ENCODE measurements at regions not wholly inside any gene's neighbourhood (a gene's known extent, or its start where the extent isn't known, plus 50 kb on each side); places are given as distances from the start of the nearest gene placed in this dataset.
"Not testable (repeated sequence)": the region's sequence is repeated elsewhere in the genome, so short reads cannot be mapped to it uniquely, and the experiment has no call there.

DNA sequence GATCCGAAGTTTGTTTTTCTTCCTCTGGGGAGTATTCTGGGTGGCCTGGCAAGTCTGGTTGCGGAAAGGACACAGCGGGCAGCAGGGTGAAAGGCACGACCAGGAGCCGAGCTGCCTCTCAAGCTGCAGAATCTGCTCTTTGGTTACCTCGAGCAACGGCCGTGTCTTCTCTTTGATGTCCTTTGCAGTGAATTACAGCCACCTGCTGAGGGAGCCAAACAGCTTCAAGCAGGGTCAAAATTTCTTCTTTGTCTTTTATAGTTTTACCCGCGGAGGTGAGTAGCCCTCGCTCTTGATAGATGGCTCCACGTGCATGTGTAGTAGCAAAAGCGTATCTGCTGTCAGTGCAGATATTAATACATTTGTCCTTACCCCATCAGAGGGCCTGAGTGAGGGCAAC, 177.3 kb upstream of the MBL2 start:
- TF ChIP-seq, protein P1, sequence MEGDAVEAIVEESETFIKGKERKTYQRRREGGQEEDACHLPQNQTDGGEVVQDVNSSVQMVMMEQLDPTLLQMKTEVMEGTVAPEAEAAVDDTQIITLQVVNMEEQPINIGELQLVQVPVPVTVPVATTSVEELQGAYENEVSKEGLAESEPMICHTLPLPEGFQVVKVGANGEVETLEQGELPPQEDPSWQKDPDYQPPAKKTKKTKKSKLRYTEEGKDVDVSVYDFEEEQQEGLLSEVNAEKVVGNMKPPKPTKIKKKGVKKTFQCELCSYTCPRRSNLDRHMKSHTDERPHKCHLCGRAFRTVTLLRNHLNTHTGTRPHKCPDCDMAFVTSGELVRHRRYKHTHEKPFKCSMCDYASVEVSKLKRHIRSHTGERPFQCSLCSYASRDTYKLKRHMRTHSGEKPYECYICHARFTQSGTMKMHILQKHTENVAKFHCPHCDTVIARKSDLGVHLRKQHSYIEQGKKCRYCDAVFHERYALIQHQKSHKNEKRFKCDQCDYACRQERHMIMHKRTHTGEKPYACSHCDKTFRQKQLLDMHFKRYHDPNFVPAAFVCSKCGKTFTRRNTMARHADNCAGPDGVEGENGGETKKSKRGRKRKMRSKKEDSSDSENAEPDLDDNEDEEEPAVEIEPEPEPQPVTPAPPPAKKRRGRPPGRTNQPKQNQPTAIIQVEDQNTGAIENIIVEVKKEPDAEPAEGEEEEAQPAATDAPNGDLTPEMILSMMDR (IDR thresholded peaks at IDR 0.05; ENCODE audit: insufficient read depth, low read length): no peak
- no peak overlapping the region for H3K4me3 ChIP-seq (ENCODE audit: low read depth, low read length)
- DNase-seq (ENCODE audit: low read depth): no peak

DNA sequence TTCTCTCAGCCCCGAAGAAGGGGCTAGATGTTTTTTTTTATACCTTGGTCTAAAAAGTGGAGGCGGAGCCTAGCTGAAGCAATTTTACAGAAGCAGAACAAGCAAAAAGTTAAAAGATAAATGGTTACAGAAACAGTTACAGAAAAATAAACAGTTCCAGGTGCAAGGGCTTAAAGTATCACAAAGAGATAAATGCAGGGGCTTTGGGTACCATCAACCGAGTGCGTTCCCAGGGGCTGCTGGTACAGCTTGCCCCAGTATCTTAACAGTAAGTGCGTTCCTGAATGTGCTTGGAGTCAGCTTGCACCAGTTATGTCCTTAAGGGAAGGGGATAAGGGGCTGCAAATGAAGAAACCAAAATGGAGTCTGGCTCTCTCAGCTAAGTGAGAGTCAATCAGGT, 173.9 kb upstream of the MBL2 start:
- DNase-seq (ENCODE audit: low read depth): no peak
- no peak overlapping the region for H3K4me3 ChIP-seq (ENCODE audit: low read depth, low read length)
- TF ChIP-seq, protein P1 (IDR thresholded peaks at IDR 0.05; ENCODE audit: insufficient read depth, low read length): no peak

DNA sequence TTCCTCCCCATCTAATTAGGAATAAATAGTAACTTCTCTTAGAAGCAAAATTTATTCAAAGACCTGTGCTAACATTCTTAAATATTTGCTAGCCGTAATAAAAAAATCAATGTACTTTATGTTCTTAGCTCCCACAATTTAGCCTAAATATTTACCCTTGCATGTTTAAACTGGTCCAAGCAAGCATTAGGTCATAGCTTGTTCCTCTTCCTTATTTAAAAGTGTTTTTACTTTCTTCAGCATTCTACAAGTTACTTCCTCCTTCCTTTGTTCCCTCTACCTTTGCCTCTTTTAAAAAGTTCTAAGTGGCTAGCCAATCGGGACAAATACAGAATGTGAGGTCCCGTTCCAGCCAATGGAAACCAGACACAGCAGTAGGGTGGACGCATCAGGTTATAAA, 172.9 kb upstream of the MBL2 start:
- not testable (repeated sequence) for H3K4me3 ChIP-seq (ENCODE audit: low read depth, low read length); DNase-seq (ENCODE audit: low read depth)

DNA sequence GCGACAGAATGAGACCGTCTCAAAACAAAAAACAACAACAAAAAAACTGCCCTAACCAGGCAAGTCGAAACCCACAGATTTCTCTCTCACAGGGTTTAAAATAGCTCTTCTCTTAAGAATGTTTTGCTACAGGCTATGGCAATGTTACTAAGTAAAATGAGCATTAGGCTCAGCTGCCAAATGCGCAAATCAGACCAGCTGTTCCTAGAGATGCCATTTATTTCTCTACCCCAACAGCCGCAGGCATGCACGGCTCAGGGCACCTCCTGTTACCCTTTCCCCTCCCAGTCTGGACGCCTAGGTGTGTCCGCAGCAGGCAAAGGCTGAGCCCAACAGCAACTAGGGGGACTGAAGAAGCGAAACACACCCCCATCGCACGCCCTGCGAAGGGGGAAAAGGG, 168.3 kb upstream of the MBL2 start:
- DNase-seq (ENCODE audit: low read depth): no peak
- no peak overlapping the region for H3K4me3 ChIP-seq (ENCODE audit: low read depth, low read length)
- TF ChIP-seq, protein P1 (IDR thresholded peaks at IDR 0.05; ENCODE audit: insufficient read depth, low read length): no peak

DNA sequence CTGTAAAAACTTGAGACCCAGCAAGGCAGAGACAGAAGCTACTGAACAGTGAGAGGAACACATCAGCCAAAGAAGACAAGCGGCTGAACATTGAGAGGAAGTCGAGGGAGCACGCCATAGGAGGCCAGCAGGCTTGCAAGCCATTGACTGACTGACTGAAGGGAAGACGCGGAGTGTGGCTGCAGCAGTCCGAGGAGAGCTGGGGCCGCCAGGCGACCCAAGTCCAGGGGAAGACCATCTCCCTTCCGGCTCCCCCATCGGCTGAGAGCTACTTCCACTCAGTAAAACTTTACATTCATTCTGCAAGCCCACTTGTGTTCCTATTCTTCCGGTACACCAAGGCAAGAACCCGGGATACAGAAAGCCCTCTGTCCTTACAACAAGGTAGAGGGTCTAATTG, 167.3 kb upstream of the MBL2 start:
- H3K4me3 ChIP-seq (ENCODE audit: low read depth, low read length): no peak overlapping the region
- TF ChIP-seq, protein P1 (IDR thresholded peaks at IDR 0.05; ENCODE audit: insufficient read depth, low read length): no peak
- DNase-seq (ENCODE audit: low read depth): no peak

DNA sequence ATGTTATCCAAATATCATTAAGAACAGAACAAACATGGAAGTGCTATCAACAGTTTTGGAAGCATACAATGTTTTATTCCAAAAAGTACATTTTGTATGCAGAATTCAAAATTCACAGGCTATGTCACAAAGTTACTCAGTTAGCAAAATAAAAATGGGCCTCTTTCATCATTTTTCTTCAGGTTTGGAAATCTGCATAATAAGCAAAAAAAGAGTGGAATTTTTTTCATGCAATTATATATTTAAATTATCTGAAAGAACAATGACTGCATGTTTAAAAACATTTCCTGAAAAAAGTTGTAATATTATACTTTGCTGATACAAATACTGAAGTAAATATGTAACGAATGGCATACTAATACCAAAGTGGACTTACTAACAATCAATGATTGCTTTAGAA, 161.2 kb upstream of the MBL2 start:
- H3K4me3 ChIP-seq (ENCODE audit: low read depth, low read length): no peak overlapping the region
- DNase-seq (ENCODE audit: low read depth): no peak
- TF ChIP-seq, protein P1 (IDR thresholded peaks at IDR 0.05; ENCODE audit: insufficient read depth, low read length): no peak

DNA sequence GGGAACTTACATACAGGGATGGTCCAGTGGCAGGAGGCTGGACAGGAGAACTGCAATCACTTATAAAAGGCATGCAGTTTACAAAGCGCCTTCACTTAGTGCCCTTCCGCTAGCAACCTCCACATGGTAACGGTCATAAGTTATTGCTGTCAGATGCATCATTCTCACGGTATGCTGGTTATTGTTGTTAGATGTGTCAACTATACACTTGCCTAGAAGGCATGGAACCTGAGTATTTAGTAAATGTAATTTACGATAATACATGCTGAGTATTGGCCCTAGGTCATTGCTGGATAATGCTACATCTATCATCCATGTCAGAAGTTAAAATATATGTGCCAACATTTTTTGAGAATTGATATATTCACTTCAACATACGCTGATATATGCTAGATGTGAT, 155.1 kb upstream of the MBL2 start:
- DNase-seq (ENCODE audit: low read depth): no peak
- H3K4me3 ChIP-seq (ENCODE audit: low read depth, low read length): no peak overlapping the region
- TF ChIP-seq, protein P1 (IDR thresholded peaks at IDR 0.05; ENCODE audit: insufficient read depth, low read length): no peak

All from fibroblast of the aortic adventitia (primary cell).